PC-3 (cell line): ENCODE measurements at regions not wholly inside any gene's neighbourhood (a gene's known extent, or its start where the extent isn't known, plus 50 kb on each side); places are given as distances from the start of the nearest gene placed in this dataset.
"Not testable (repeated sequence)": the region's sequence is repeated elsewhere in the genome, so short reads cannot be mapped to it uniquely, and the experiment has no call there.

Experiments used
- EZH2 ChIP-seq: fragments of 300-600 bp; sonication (generic); IDR thresholded peaks from one replicate; pipeline ENCODE4 v1.6.1; 2017; ENCODE audit warnings: antibody characterized with exemption, mild to moderate bottlenecking, low read length; ENCODE audit not compliant: unreplicated experiment
- EZH2phosphoT487 ChIP-seq: fragments of 300-600 bp; sonication (generic); IDR thresholded peaks from 2 replicates; pipeline ENCODE4 v1.6.1; 2018; ENCODE audit warnings: mild to moderate bottlenecking, antibody characterized with exemption, low read length, borderline replicate concordance
- TF ChIP-seq, protein P1 (sequence below): fragments of 300-600 bp; sonication (generic); conservative IDR thresholded peaks from 2 replicates; pipeline ENCODE4 v1.5.1; 2017; ENCODE audit warnings: antibody characterized with exemption, low read depth, mild to moderate bottlenecking, low read length

DNA sequence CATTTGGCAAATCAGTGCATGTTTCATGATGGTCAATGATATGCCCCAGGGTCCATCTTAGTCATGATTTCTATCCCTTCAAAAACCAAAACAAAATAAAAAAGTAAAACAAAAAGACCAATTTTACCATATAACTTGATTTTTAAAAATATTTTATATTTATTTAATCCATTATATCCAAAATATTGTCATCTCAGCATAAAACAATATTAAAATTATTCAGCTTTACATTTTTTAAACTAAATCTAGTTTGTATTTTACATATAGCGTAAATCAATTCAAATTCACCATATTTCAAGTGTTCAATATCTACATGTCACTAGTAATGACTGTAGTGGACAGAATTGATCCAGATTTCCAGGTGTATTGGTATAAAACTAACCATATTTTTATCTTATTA lies 187.4 kb upstream of the C1QTNF3 start:
- TF ChIP-seq EZH2, EZH2phosphoT487: not testable (repeated sequence)
- TF ChIP-seq, protein P1, sequence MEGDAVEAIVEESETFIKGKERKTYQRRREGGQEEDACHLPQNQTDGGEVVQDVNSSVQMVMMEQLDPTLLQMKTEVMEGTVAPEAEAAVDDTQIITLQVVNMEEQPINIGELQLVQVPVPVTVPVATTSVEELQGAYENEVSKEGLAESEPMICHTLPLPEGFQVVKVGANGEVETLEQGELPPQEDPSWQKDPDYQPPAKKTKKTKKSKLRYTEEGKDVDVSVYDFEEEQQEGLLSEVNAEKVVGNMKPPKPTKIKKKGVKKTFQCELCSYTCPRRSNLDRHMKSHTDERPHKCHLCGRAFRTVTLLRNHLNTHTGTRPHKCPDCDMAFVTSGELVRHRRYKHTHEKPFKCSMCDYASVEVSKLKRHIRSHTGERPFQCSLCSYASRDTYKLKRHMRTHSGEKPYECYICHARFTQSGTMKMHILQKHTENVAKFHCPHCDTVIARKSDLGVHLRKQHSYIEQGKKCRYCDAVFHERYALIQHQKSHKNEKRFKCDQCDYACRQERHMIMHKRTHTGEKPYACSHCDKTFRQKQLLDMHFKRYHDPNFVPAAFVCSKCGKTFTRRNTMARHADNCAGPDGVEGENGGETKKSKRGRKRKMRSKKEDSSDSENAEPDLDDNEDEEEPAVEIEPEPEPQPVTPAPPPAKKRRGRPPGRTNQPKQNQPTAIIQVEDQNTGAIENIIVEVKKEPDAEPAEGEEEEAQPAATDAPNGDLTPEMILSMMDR: not testable (repeated sequence)
